A549 (cell line): ENCODE measurements at regions not wholly inside any gene's neighbourhood (a gene's known extent, or its start where the extent isn't known, plus 50 kb on each side); places are given as distances from the start of the nearest gene placed in this dataset.

Experiments used
- ATAC-seq, 2 experiments: fragments of 200-7000 bp in 1 of 2; fragments of >200 bp in 1 of 2; cut with Nextera tagmentation in 1 of 2; cut with Tn5 transposase in 1 of 2; 3 replicates each; pipeline versions ENCODE4 v1.8.0 to v1.9.1; 2018 to 2020; ENCODE audit warnings: mild to moderate bottlenecking in 1 of 2, moderate library complexity in 1 of 2
- CTCF ChIA-PET: fragments of 300-600 bp; sonication (Branson Sonifier 250); formaldehyde crosslinking; extraction: SDS; loops from one replicate; lab custom pipeline; 2021; ENCODE audit warnings: antibody characterized with exemption, inconsistent platforms; lab: Yijun Ruan, JAX
- POLR2A ChIA-PET: fragments of 350-600 bp; formaldehyde crosslinking; extraction: SDS; loops from one replicate; lab custom pipeline; 2021; ENCODE audit warnings: antibody characterized with exemption, inconsistent platforms; lab: Yijun Ruan, JAX
- DNase-seq, 2 experiments: peaks; one replicate each; pipeline versions ENCODE4 v3.0.0 to v3.0.0-alpha.2; 2011 to 2016; ENCODE audit warnings: low read depth in 1 of 2, low spot score in 1 of 2
- FAIRE-seq: peaks from 2 replicates; lab custom pipeline; 2011; peaks lifted over from hg19 to GRCh38; lab: Jason Lieb, UNC
- H3K27ac ChIP-seq, 2 experiments: fragments of >200 bp; sonication (Bioruptor Twin); formaldehyde crosslinking; 3 replicates each; pipeline ENCODE4 v1.5.1; 2016 to 2017
- H3K4me1 ChIP-seq: fragments of >200 bp; sonication (Bioruptor Twin); formaldehyde crosslinking; 3 replicates; pipeline ENCODE4 v1.6.1; 2016
- H3K4me2 ChIP-seq: fragments of >200 bp; sonication (Bioruptor Twin); formaldehyde crosslinking; 3 replicates; pipeline ENCODE4 v1.6.1; 2016
- H3K4me3 ChIP-seq: fragments of >200 bp; sonication (Bioruptor Twin); formaldehyde crosslinking; 3 replicates; pipeline ENCODE4 v1.5.1; 2016
- H3K9me3 ChIP-seq: fragments of >200 bp; sonication (Bioruptor Twin); formaldehyde crosslinking; 3 replicates; pipeline ENCODE4 v1.6.1; 2016
- CBX2 ChIP-seq: fragments of 200-600 bp; sonication (generic); IDR thresholded peaks from 2 replicates; pipeline ENCODE4 v1.6.1; 2016; ENCODE audit warnings: low read depth, mild to moderate bottlenecking, borderline replicate concordance
- CHD2 ChIP-seq: fragments of 150-350 bp; IDR thresholded peaks from 2 replicates; pipeline ENCODE4 v1.6.1; 2014; ENCODE audit warnings: low read length; ENCODE audit not compliant: partially characterized antibody
- CHD4 ChIP-seq: fragments of 200-600 bp; sonication (generic); IDR thresholded peaks from 2 replicates; pipeline ENCODE4 v1.6.1; 2016; ENCODE audit warnings: antibody characterized with exemption, mild to moderate bottlenecking, borderline replicate concordance
- EHMT2 ChIP-seq: fragments of 200-600 bp; sonication (generic); IDR thresholded peaks from 2 replicates; pipeline ENCODE4 v1.6.1; 2016; ENCODE audit warnings: antibody characterized with exemption, low read depth, mild to moderate bottlenecking, moderate library complexity
- EP300 ChIP-seq, 2 experiments: fragments of >200 bp; sonication (Bioruptor Twin); formaldehyde crosslinking; IDR thresholded peaks; 2 replicates in 1 of 2; 3 replicates in 1 of 2; pipeline ENCODE4 v1.6.1; 2016 to 2017
- FOSB ChIP-seq: fragments of 250-450 bp; sonication (Bioruptor Pico); IDR thresholded peaks from 2 replicates; pipeline ENCODE4 v1.5.0; 2020; ENCODE audit warnings: mild to moderate bottlenecking, moderate library complexity
- FOSL2 ChIP-seq, 2 experiments: fragments of 450-650 bp in 1 of 2; fragments of >200 bp in 1 of 2; sonication (Bioruptor Twin) in 1 of 2; formaldehyde crosslinking; IDR thresholded peaks; 2 replicates each; pipeline versions ENCODE4 v1.5.0 to v1.6.1; 2016 to 2020; ENCODE audit warnings: mild to moderate bottlenecking in 1 of 2, moderate library complexity in 1 of 2
- FOXS1 ChIP-seq: fragments of 250-450 bp; sonication (Bioruptor Pico); IDR thresholded peaks from 2 replicates; pipeline ENCODE4 v1.5.0; 2020; ENCODE audit warnings: mild to moderate bottlenecking, moderate library complexity
- GATA3 ChIP-seq: IDR thresholded peaks from 2 replicates; pipeline ENCODE4 v1.6.1; 2012; ENCODE audit warnings: borderline replicate concordance
- KDM5A ChIP-seq: fragments of 200-600 bp; sonication (generic); IDR thresholded peaks from 2 replicates; pipeline ENCODE4 v1.6.1; 2016; ENCODE audit warnings: antibody characterized with exemption, mild to moderate bottlenecking
- MAZ ChIP-seq: fragments of 150-350 bp; IDR thresholded peaks from 2 replicates; pipeline ENCODE4 v1.6.1; 2014; ENCODE audit warnings: antibody characterized with exemption, low read depth, low read length, borderline replicate concordance
- NFE2L2 ChIP-seq: fragments of 150-350 bp; conservative IDR thresholded peaks from 2 replicates; pipeline ENCODE4 v1.6.1; 2014; ENCODE audit warnings: low read length
- NPAS2 ChIP-seq: fragments of 250-450 bp; sonication (Bioruptor Pico); IDR thresholded peaks from 2 replicates; pipeline ENCODE4 v1.8.0; 2022; ENCODE audit warnings: mild to moderate bottlenecking, moderate library complexity, borderline replicate concordance
- POLR2A ChIP-seq: IDR thresholded peaks from 2 replicates; pipeline ENCODE4 v1.6.1; 2012; ENCODE audit warnings: mild to moderate bottlenecking, low read length
- POLR2AphosphoS2 ChIP-seq: conservative IDR thresholded peaks from 2 replicates; pipeline ENCODE4 v1.6.1; 2012; ENCODE audit warnings: low read length, improper control_type of control experiment, inconsistent platforms
- TP53 ChIP-seq: fragments of 250-450 bp; sonication (Bioruptor Pico); IDR thresholded peaks from 2 replicates; pipeline ENCODE4 v1.5.0; 2021; ENCODE audit warnings: mild to moderate bottlenecking, moderate library complexity
- WGBS: methylation state at CpG from one replicate; pipeline ENCODE4 v1.1.6; 2017; ENCODE audit errors: missing lambda C conversion rate; 5-methylcytosine and 5-hydroxymethylcytosine counted together
- TF ChIP-seq, protein P1 (sequence below): fragments of 450-650 bp; IDR thresholded peaks from 2 replicates; pipeline ENCODE4 v1.6.1; 2014; ENCODE audit warnings: antibody characterized with exemption
- TF ChIP-seq, protein P2 (sequence below): IDR thresholded peaks from 2 replicates; pipeline ENCODE4 v1.6.1; 2012
- TF ChIP-seq, protein P3 (sequence below): fragments of >200 bp; sonication (Bioruptor Twin); formaldehyde crosslinking; IDR thresholded peaks from 3 replicates; pipeline ENCODE4 v1.5.1; 2016

DNA sequence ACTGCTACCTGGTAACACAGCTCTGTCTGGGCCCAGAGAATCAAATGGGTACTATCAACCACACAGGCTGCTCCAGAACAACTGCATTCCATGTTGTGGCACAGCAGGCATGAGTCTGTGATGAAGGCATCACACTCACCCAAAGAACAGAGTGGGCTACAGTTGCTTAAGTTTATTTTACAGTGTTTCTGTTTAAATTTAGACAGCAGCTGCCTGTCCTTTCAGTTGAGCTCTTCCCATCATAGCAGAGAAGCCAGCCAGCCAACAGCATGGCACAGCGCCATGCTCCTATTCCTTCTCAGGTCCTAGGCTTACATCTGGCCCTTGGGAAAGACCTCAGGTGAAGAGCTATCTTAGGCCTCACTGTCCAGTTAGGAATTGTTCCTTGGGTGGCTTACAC, 147.0 kb upstream of the FRMD6 start:
- no peak for DNase-seq
- ChIA-PET POLR2A (no interaction called here), CTCF (interaction anchor here (1.1 to 1.3 kb wide), 2 partner anchors 18 to 40 kb away, joined by 4 read pairs; no protein-coding TSS in a partner anchor)
- H3K4me1 ChIP-seq: no peaks in the 10 kb centered on the region
- FAIRE-seq: no peak
- no peaks in the 10 kb centered on the region for H3K9me3 ChIP-seq
- no peak for TF ChIP-seq TP53 (CRISPR knock-in tag)
- H3K27ac ChIP-seq: no peak overlapping the region
- WGBS: 100% methylated on average over 1 of the region's 1 CpG
- ATAC-seq: no peak
- no peak overlapping the region for H3K4me3 ChIP-seq
- no peak overlapping the region for H3K4me2 ChIP-seq

DNA sequence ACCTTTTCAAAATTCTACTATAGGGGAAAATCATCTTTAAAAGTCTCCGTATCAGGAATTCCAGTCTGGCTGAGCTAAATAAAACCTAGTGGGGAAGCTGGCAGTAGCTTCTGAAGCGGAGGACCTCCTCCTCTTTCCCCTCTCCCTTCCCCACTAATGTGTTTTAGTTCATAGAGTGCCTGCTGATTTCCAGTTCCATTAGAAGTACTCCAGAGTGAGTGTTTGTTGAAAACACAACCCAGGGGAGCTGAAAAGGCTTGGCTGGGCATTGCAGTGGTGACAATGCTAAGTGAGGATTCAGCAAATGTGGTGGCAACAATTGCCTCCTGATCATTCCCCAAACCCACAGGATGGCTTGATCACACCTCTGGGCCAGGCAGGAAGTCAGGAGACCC, 144.2 kb upstream of the FRMD6 start:
- Histone ChIP-seq H3K9me3 (no peaks in the 10 kb centered on the region), H3K27ac (no peak overlapping the region), H3K4me3 (no peak overlapping the region), H3K4me1 (no peaks in the 10 kb centered on the region), H3K4me2 (no peak overlapping the region)
- POLR2A ChIA-PET: no interaction called here
- WGBS: 91% methylated on average over 2 of the region's 2 CpGs
- TF ChIP-seq, protein P1, sequence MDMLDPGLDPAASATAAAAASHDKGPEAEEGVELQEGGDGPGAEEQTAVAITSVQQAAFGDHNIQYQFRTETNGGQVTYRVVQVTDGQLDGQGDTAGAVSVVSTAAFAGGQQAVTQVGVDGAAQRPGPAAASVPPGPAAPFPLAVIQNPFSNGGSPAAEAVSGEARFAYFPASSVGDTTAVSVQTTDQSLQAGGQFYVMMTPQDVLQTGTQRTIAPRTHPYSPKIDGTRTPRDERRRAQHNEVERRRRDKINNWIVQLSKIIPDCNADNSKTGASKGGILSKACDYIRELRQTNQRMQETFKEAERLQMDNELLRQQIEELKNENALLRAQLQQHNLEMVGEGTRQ: no peak
- TF ChIP-seq EP300 (IDR thresholded peaks at IDR 0.05): no peak
- TF ChIP-seq, protein P2, sequence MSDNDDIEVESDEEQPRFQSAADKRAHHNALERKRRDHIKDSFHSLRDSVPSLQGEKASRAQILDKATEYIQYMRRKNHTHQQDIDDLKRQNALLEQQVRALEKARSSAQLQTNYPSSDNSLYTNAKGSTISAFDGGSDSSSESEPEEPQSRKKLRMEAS: no peak
- no peak for TF ChIP-seq CHD4
- no peak for TF ChIP-seq EHMT2
- no peak for TF ChIP-seq CHD2
- no peak for TF ChIP-seq GATA3
- TF ChIP-seq FOSB (CRISPR knock-in tag): no peak
- TF ChIP-seq FOSL2 (IDR thresholded peaks at IDR 0.05): no peak
- no peak for TF ChIP-seq FOSL2 (CRISPR knock-in tag; IDR thresholded peaks at IDR 0.05)
- TF ChIP-seq NPAS2 (CRISPR knock-in tag): no peak
- no peak for TF ChIP-seq FOXS1 (CRISPR knock-in tag)
- TF ChIP-seq MAZ: no peak
- TF ChIP-seq POLR2A: no peak
- no peak for TF ChIP-seq POLR2AphosphoS2
- CTCF ChIA-PET: interaction anchor here (0.8 to 1.9 kb wide), 3 partner anchors 14 to 269 kb away, joined by 3 to 6 read pairs (median 5); no protein-coding TSS in a partner anchor
- DNase-seq (no peak), FAIRE-seq (no peak), ATAC-seq (no peak)

DNA sequence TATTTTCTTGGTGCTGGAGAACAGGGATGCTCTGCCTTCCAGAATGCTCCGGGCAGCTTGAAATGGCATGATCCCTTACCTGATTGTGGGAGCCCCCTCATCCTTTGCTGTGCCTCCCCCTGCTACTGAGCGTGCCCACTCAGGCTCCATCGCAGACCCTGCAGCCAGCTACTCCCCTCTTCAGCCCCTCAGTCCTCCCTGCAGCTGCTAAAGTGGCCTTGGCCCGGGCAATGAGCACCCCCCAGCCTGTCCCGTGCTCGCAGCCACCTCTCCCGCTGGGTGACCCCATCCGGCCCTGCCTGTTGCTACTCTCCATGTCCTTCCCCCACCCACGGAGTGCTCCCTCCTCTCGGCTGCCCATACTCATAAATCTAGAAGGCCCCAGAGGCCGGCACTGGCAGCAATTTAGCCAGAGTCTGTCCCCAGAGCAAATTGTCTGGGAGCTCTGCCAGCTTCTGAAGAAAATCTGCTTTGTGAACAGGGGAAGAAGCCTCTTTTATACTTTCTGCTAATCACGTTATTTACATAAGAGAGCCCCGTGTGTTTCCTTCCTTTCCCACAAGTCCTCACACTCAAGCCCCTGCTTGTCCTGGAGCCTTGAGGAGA, 143.7 kb upstream of the FRMD6 start:
- no peak overlapping the region for H3K4me2 ChIP-seq
- TF ChIP-seq NFE2L2 (no peak), CBX2 (no peak), CHD4 (no peak), CHD2 (no peak), KDM5A (no peak)
- TF ChIP-seq, protein P3, sequence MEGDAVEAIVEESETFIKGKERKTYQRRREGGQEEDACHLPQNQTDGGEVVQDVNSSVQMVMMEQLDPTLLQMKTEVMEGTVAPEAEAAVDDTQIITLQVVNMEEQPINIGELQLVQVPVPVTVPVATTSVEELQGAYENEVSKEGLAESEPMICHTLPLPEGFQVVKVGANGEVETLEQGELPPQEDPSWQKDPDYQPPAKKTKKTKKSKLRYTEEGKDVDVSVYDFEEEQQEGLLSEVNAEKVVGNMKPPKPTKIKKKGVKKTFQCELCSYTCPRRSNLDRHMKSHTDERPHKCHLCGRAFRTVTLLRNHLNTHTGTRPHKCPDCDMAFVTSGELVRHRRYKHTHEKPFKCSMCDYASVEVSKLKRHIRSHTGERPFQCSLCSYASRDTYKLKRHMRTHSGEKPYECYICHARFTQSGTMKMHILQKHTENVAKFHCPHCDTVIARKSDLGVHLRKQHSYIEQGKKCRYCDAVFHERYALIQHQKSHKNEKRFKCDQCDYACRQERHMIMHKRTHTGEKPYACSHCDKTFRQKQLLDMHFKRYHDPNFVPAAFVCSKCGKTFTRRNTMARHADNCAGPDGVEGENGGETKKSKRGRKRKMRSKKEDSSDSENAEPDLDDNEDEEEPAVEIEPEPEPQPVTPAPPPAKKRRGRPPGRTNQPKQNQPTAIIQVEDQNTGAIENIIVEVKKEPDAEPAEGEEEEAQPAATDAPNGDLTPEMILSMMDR: no peak
- ChIA-PET POLR2A (no interaction called here), CTCF (interaction anchor here (1.9 kb wide), 1 partner anchor 14 kb away, joined by 6 read pairs; no protein-coding TSS in a partner anchor)
- DNase-seq: no peak
- no peak overlapping the region for H3K27ac ChIP-seq
- ATAC-seq: no peak
- H3K9me3 ChIP-seq: no peaks in the 10 kb centered on the region
- WGBS: 83% methylated on average over 13 of the region's 13 CpGs
- H3K4me1 ChIP-seq: no peaks in the 10 kb centered on the region
- no peak overlapping the region for H3K4me3 ChIP-seq
- FAIRE-seq: no peak
